ENCODE measurements at regions not wholly inside any gene's neighbourhood (a gene's known extent, or its start where the extent isn't known, plus 50 kb on each side); places are given as distances from the start of the nearest gene placed in this dataset.

GRCh38 chr9:12920437-12920836, 145.6 kb downstream of the LURAP1L start:
- no peak for TF ChIP-seq ZNF274 (IDR thresholded peaks at IDR 0.05; ENCODE audit: low read length)
- TF ChIP-seq ZNF274 (tag by site-specific recombination; IDR thresholded peaks at IDR 0.05; ENCODE audit: borderline replicate concordance) = no peak
- TF ChIP-seq ZNF266 (tag by site-specific recombination; IDR thresholded peaks at IDR 0.05; ENCODE audit: low read depth) = no peak
- no peak for TF ChIP-seq KLF1 (tag by site-specific recombination; IDR thresholded peaks at IDR 0.05)
- no peak for TF ChIP-seq ZBTB21 (tag by site-specific recombination; IDR thresholded peaks at IDR 0.05)
- no peak for TF ChIP-seq CTCF (tag by site-specific recombination; IDR thresholded peaks at IDR 0.05)
- no peak for TF ChIP-seq AEBP2 (tag by site-specific recombination; IDR thresholded peaks at IDR 0.05; ENCODE audit: borderline replicate concordance)
- TF ChIP-seq ZBTB26 (tag by site-specific recombination; optimal IDR thresholded peaks at IDR 0.05) = no peak
- no peak for TF ChIP-seq ZNF404 (tag by site-specific recombination; IDR thresholded peaks at IDR 0.05)
